ENCODE measurements at regions not wholly inside any gene's neighbourhood (a gene's known extent, or its start where the extent isn't known, plus 50 kb on each side); places are given as distances from the start of the nearest gene placed in this dataset.

GRCh38 chr6:74939151-74939708 lies 266.6 kb downstream of the COL12A1 start:
- no peak for DNase-seq (ENCODE audit: low spot score, unreplicated experiment)
- Mint-ChIP-seq H3K9me3 (ENCODE audit: low read depth) (no peaks in the 10 kb centered on the region), H3K4me3 (ENCODE audit: low read depth) (no peak overlapping the region), H3K27me3 (no peaks in the 10 kb centered on the region), H3K4me1 (ENCODE audit: low read depth) (no peaks in the 10 kb centered on the region), H3K27ac (no peak overlapping the region), H3K36me3 (ENCODE audit: insufficient read depth) (no peaks in the 10 kb centered on the region)
- no peak for TF ChIP-seq CTCF (IDR thresholded peaks at IDR 0.05; ENCODE audit: unreplicated experiment)

GRCh38 chr6:74937936-74938335 lies 267.9 kb downstream of the COL12A1 start:
- no peak overlapping the region for H3K27ac Mint-ChIP-seq
- H3K36me3 Mint-ChIP-seq (ENCODE audit: insufficient read depth), result no peaks in the 10 kb centered on the region
- no peak for TF ChIP-seq CTCF (IDR thresholded peaks at IDR 0.05; ENCODE audit: unreplicated experiment)
- no peaks in the 10 kb centered on the region for H3K27me3 Mint-ChIP-seq
- DNase-seq (ENCODE audit: low spot score, unreplicated experiment), result no peak
- H3K4me3 Mint-ChIP-seq (ENCODE audit: low read depth), result no peak overlapping the region
- peaks cover 2% of the 10 kb centered on the region for H3K4me1 Mint-ChIP-seq (ENCODE audit: low read depth)
- no peaks in the 10 kb centered on the region for H3K9me3 Mint-ChIP-seq (ENCODE audit: low read depth)

- Mint-ChIP-seq H3K4me1 (ENCODE audit: low read depth) (peaks cover 6% of the 10 kb centered on the region), H3K36me3 (ENCODE audit: insufficient read depth) (no peaks in the 10 kb centered on the region), H3K27me3 (no peaks in the 10 kb centered on the region), H3K9me3 (ENCODE audit: low read depth) (no peaks in the 10 kb centered on the region), H3K27ac (no peak overlapping the region), H3K4me3 (ENCODE audit: low read depth) (no peak overlapping the region)
- TF ChIP-seq CTCF (IDR thresholded peaks at IDR 0.05; ENCODE audit: unreplicated experiment), result no peak
- DNase-seq (ENCODE audit: low spot score, unreplicated experiment), result no peak
Measured at GRCh38 chr6:74936886-74937285, 269.0 kb downstream of the COL12A1 start.

GRCh38 chr6:74932232-74932888 lies 273.5 kb downstream of the COL12A1 start:
- H3K27ac Mint-ChIP-seq, result no peak overlapping the region
- no peak for TF ChIP-seq CTCF (IDR thresholded peaks at IDR 0.05; ENCODE audit: unreplicated experiment)
- H3K27me3 Mint-ChIP-seq, result no peaks in the 10 kb centered on the region
- H3K36me3 Mint-ChIP-seq (ENCODE audit: insufficient read depth), result no peaks in the 10 kb centered on the region
- no peak for DNase-seq (ENCODE audit: low spot score, unreplicated experiment)
- H3K4me3 Mint-ChIP-seq (ENCODE audit: low read depth), result no peak overlapping the region
- H3K9me3 Mint-ChIP-seq (ENCODE audit: low read depth), result no peaks in the 10 kb centered on the region
- H3K4me1 Mint-ChIP-seq (ENCODE audit: low read depth), result peaks cover 6% of the 10 kb centered on the region

GRCh38 chr6:74931558-74931957 lies 274.3 kb downstream of the COL12A1 start:
- H3K4me3 Mint-ChIP-seq (ENCODE audit: low read depth), result no peak overlapping the region
- no peak for TF ChIP-seq CTCF (IDR thresholded peaks at IDR 0.05; ENCODE audit: unreplicated experiment)

More at GRCh38 chr6:74931558-74931957, 274.3 kb downstream of the COL12A1 start:
- DNase-seq (ENCODE audit: low spot score, unreplicated experiment), result no peak
- H3K27ac Mint-ChIP-seq, result no peak overlapping the region
- no peaks in the 10 kb centered on the region for H3K27me3 Mint-ChIP-seq
- H3K9me3 Mint-ChIP-seq (ENCODE audit: low read depth), result no peaks in the 10 kb centered on the region
- H3K4me1 Mint-ChIP-seq (ENCODE audit: low read depth), result peaks cover 6% of the 10 kb centered on the region
- H3K36me3 Mint-ChIP-seq (ENCODE audit: insufficient read depth), result no peaks in the 10 kb centered on the region
